BJ (cell line): ENCODE measurements at regions not wholly inside any gene's neighbourhood (a gene's known extent, or its start where the extent isn't known, plus 50 kb on each side); places are given as distances from the start of the nearest gene placed in this dataset.

Source experiments
- CTCF ChIA-PET: fragments of 350-600 bp; formaldehyde crosslinking; extraction: SDS; loops from one replicate; lab custom pipeline; 2021; ENCODE audit warnings: antibody characterized with exemption, inconsistent platforms; lab: Yijun Ruan, JAX
- POLR2A ChIA-PET: fragments of 300-600 bp; sonication (Branson Sonifier 250); formaldehyde crosslinking; extraction: SDS; loops from one replicate; lab custom pipeline; 2021; ENCODE audit warnings: antibody characterized with exemption; lab: Charles Lee
- DNase-seq: peaks from one replicate; pipeline ENCODE4 v3.0.0-alpha.2; 2011; ENCODE audit warnings: low read depth
- H3K27me3 ChIP-seq: 2 replicates; pipeline ENCODE4 v1.6.0; 2011; ENCODE audit warnings: low read length; ENCODE audit not compliant: control insufficient read depth, insufficient read depth
- H3K36me3 ChIP-seq: 2 replicates; pipeline ENCODE4 v1.5.1; 2011; ENCODE audit warnings: low read length; ENCODE audit not compliant: control insufficient read depth, insufficient read depth
- H3K4me3 ChIP-seq: 2 replicates; pipeline ENCODE4 v1.5.1; 2011; ENCODE audit warnings: low read depth, mild to moderate bottlenecking, control low read depth, low read length
- TF ChIP-seq, protein P1 (sequence below): IDR thresholded peaks from 2 replicates; pipeline ENCODE4 v1.5.1; 2011; ENCODE audit warnings: low read depth, mild to moderate bottlenecking, control low read depth, inconsistent platforms, low read length, moderate library complexity; ENCODE audit not compliant: insufficient read depth

DNA sequence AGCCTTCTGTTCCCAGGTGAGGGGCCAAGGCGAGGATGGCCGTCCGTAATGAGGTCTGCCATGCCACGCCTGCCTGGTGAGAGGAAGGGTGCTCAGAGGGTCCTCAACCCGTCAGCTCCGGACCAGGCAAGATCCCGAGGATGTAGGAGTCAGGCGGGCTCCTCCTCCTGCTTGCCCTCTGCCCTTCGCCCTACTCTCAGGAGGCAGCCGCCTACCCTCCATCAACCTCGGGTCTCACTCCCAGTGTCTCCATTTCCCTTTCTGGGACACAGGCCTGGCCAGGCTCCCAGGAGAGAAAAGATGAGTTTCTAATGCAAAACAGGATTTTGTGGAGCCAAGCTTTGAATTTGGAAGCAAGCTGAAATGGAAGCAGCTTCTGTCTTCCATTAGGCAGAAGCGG, 184.0 kb downstream of the PTPN20 start:
- TF ChIP-seq, protein P1, sequence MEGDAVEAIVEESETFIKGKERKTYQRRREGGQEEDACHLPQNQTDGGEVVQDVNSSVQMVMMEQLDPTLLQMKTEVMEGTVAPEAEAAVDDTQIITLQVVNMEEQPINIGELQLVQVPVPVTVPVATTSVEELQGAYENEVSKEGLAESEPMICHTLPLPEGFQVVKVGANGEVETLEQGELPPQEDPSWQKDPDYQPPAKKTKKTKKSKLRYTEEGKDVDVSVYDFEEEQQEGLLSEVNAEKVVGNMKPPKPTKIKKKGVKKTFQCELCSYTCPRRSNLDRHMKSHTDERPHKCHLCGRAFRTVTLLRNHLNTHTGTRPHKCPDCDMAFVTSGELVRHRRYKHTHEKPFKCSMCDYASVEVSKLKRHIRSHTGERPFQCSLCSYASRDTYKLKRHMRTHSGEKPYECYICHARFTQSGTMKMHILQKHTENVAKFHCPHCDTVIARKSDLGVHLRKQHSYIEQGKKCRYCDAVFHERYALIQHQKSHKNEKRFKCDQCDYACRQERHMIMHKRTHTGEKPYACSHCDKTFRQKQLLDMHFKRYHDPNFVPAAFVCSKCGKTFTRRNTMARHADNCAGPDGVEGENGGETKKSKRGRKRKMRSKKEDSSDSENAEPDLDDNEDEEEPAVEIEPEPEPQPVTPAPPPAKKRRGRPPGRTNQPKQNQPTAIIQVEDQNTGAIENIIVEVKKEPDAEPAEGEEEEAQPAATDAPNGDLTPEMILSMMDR, result no peak
- peaks cover 1% of the 10 kb centered on the region; the same call in 1 of the 2 replicates for H3K27me3 ChIP-seq
- no peak for DNase-seq
- CTCF ChIA-PET, result interaction anchor here (0.7 to 1.0 kb wide), 2 partner anchors 11 to 41 kb away, joined by 3 to 4 read pairs; no protein-coding TSS in a partner anchor
- no peak overlapping the region for H3K4me3 ChIP-seq
- POLR2A ChIA-PET, result interaction anchor here (0.6 kb wide), 1 partner anchor 25 kb away, joined by 3 read pairs; no protein-coding TSS in a partner anchor
- H3K36me3 ChIP-seq, result no peaks in the 10 kb centered on the region

DNA sequence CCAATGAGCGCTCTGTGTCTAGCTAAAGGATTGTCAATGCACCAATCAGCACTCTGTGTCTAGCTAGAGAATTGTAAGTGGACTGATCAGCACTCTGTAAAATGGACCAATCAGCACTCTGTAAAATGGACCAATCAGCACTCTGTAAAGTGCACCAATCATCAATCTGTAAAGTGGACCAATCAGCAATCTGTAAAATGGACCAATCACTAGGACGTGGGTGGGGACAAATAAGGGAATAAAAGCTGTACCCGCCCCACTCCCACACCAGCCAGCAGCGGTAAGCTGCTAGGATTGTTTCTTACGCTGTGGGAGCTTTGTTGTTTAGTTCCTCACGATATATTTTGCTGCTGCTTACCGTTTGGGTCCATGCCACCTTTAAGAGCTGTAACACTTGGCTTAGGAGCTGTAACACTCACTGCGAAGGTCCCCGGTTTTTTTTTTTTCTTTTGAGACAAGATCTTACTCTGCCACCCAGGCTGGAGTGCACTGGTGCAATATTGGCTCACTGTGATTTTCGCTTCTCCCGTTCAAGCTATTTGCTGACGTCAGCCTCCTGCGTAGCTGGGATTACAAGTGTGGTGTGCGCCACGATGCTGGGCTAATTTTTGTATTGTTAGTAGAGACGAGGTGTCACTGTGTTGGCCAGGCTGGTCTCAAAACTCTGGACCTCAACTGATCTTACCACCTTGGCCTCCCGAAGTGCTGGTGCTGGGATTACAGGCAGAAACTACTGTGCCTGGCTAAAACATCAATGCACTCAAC, 184.8 kb downstream of the PTPN20 start:
- H3K36me3 ChIP-seq, result no peaks in the 10 kb centered on the region
- POLR2A ChIA-PET, result no interaction called here
- TF ChIP-seq, protein P1, result no peak
- no peak for DNase-seq
- CTCF ChIA-PET, result interaction anchor here (0.7 to 1.1 kb wide), 5 partner anchors 11 to 203 kb away, joined by 3 to 4 read pairs (median 3); no protein-coding TSS in a partner anchor
- no peak overlapping the region for H3K4me3 ChIP-seq
- H3K27me3 ChIP-seq, result peaks cover 1% of the 10 kb centered on the region; the same call in 1 of the 2 replicates

DNA sequence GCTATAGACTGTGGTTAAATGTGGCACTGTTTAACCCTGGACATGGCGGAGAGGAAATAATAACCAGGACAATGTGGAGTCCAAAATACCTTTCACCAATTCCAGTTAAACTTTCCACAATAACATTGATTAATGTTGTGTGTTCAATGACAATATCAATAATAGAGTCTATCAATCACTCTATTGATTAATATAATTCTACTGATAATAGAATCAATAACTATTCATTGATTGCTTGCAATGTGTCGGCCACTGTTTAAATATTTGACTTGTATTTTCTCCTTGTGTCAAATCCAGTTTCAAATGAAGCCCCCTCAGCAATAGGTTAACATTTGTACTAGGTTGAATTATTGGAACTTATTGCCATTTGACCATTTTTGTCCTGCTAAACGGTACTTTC, 187.0 kb downstream of the PTPN20 start:
- no peak overlapping the region for H3K4me3 ChIP-seq
- peaks cover 1% of the 10 kb centered on the region; the same call in 1 of the 2 replicates for H3K27me3 ChIP-seq
- TF ChIP-seq, protein P1, result no peak
- CTCF ChIA-PET, result no interaction called here
- POLR2A ChIA-PET, result no interaction called here
- no peak for DNase-seq
- no peaks in the 10 kb centered on the region for H3K36me3 ChIP-seq

DNA sequence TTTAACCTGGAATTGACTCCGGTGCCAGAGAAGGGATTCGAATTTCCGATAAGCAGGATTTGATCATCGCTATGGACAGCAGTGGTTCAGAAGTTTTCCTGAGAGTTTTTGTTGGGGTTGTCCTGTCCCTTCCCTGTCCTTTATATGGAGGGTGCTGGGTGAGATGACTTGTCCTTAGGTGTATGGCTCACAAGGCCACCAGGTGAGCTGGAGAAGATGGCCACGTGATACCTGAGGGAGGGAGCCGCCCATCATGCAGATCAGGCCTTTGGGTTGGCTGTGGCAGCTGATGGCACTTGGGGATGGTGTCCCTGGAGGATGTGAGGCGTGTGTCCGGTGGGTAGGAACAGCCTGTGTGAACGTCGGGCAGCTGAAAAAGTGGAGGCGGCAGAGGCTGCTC, 187.7 kb downstream of the PTPN20 start:
- Histone ChIP-seq H3K36me3 (no peaks in the 10 kb centered on the region), H3K4me3 (no peak overlapping the region), H3K27me3 (peaks cover 1% of the 10 kb centered on the region; the same call in 1 of the 2 replicates)
- TF ChIP-seq, protein P1, result no peak
- CTCF ChIA-PET, result no interaction called here
- no peak for DNase-seq
- POLR2A ChIA-PET, result no interaction called here

DNA sequence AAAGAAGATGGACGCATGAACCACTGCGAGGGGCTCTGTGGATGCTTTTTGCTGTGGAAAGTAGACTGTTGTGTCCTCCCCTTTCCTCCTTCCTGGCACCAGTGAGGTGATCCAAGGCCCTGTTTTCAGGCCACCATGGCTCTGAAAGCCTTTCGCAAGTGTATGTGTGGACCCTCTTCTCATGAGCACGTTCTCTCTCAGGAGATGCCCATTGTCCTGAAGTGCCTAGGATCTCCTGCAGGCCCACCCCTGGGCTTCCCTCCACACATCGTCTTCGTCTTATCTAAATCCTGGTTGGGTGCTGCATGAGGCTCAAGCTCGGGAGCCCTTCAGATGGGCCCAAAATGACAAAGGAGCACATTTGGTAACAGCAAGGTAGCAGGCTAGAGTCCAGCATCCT, 188.2 kb downstream of the PTPN20 start:
- H3K4me3 ChIP-seq, result no peak overlapping the region
- POLR2A ChIA-PET, result no interaction called here
- DNase-seq, result no peak

More for the DNA sequence above, 188.2 kb downstream of the PTPN20 start:
- CTCF ChIA-PET, result no interaction called here
- TF ChIP-seq, protein P1, result no peak
- no peaks in the 10 kb centered on the region for H3K36me3 ChIP-seq
- peaks cover 1% of the 10 kb centered on the region; the same call in 1 of the 2 replicates for H3K27me3 ChIP-seq
